ENCODE measurements at regions not wholly inside any gene's neighbourhood (a gene's known extent, or its start where the extent isn't known, plus 50 kb on each side); places are given as distances from the start of the nearest gene placed in this dataset.

- CTCF ChIA-PET = no interaction called here
- no peaks in the 10 kb centered on the region for H3K27me3 Mint-ChIP-seq (ENCODE audit: low read depth)
These were observed 52.5 kb upstream of the SGCD start for GRCh38 chr5:156274453-156274852.

More at GRCh38 chr5:156274453-156274852, 52.5 kb upstream of the SGCD start:
- Mint-ChIP-seq H3K9me3 (peaks cover 11% of the 10 kb centered on the region), H3K4me1 (peaks cover 8% of the 10 kb centered on the region; the same call in 1 of the 2 replicates), H3K27ac (no peak overlapping the region), H3K4me3 (no peak overlapping the region), H3K36me3 (peaks cover 5% of the 10 kb centered on the region)
- POLR2A ChIA-PET = no interaction called here
- DNase-seq (ENCODE audit: low spot score) = no peak
- no peak for TF ChIP-seq MXD4 (CRISPR knock-in tag; IDR thresholded peaks at IDR 0.05; ENCODE audit: borderline replicate concordance)
- TF ChIP-seq SP1 (CRISPR knock-in tag; conservative IDR thresholded peaks at IDR 0.05) = no peak
- no peak for TF ChIP-seq CREM (CRISPR knock-in tag; IDR thresholded peaks at IDR 0.05)
- TF ChIP-seq TP53 (CRISPR knock-in tag; IDR thresholded peaks at IDR 0.05) = no peak
- TF ChIP-seq, protein P1, sequence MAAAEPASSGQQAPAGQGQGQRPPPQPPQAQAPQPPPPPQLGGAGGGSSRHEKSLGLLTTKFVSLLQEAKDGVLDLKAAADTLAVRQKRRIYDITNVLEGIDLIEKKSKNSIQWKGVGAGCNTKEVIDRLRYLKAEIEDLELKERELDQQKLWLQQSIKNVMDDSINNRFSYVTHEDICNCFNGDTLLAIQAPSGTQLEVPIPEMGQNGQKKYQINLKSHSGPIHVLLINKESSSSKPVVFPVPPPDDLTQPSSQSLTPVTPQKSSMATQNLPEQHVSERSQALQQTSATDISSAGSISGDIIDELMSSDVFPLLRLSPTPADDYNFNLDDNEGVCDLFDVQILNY (CRISPR knock-in tag; IDR thresholded peaks at IDR 0.05) = no peak
- no peak for TF ChIP-seq ATF3 (CRISPR knock-in tag; conservative IDR thresholded peaks at IDR 0.05)
- TF ChIP-seq, protein P2, sequence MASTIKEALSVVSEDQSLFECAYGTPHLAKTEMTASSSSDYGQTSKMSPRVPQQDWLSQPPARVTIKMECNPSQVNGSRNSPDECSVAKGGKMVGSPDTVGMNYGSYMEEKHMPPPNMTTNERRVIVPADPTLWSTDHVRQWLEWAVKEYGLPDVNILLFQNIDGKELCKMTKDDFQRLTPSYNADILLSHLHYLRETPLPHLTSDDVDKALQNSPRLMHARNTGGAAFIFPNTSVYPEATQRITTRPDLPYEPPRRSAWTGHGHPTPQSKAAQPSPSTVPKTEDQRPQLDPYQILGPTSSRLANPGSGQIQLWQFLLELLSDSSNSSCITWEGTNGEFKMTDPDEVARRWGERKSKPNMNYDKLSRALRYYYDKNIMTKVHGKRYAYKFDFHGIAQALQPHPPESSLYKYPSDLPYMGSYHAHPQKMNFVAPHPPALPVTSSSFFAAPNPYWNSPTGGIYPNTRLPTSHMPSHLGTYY (CRISPR knock-in tag; IDR thresholded peaks at IDR 0.05) = no peak
- no peak for TF ChIP-seq ZBTB21 (CRISPR knock-in tag; IDR thresholded peaks at IDR 0.05; ENCODE audit: borderline replicate concordance)
- TF ChIP-seq ARID4B (CRISPR knock-in tag; IDR thresholded peaks at IDR 0.05; ENCODE audit: borderline replicate concordance) = no peak
- ATAC-seq = no peak
